GM12878 (cell line): ENCODE measurements at regions not wholly inside any gene's neighbourhood (a gene's known extent, or its start where the extent isn't known, plus 50 kb on each side); places are given as distances from the start of the nearest gene placed in this dataset.

Experiments
- ATF3 ChIP-seq: IDR thresholded peaks from 2 replicates; pipeline ENCODE4 v1.6.1; 2011; ENCODE audit warnings: low read depth, mild to moderate bottlenecking, low read length, moderate library complexity, borderline replicate concordance; ENCODE audit errors: extremely low read depth
- HCFC1 ChIP-seq: fragments of 150-350 bp; IDR thresholded peaks from 2 replicates; pipeline ENCODE4 v1.6.1; 2014; ENCODE audit warnings: low read length
- MYC ChIP-seq: IDR thresholded peaks from 2 replicates; pipeline ENCODE4 v1.6.1; 2011; ENCODE audit warnings: mild to moderate bottlenecking, low read length, moderate library complexity, inconsistent platforms; ENCODE audit not compliant: insufficient read depth, insufficient replicate concordance, insufficient read length, severe bottlenecking
- NRF1 ChIP-seq: conservative IDR thresholded peaks from 2 replicates; pipeline ENCODE4 v1.6.1; 2011; ENCODE audit warnings: mild to moderate bottlenecking, low read depth, low read length, improper control_type of control experiment
- POLR2A ChIP-seq: IDR thresholded peaks from 2 replicates; pipeline ENCODE4 v1.6.1; 2011; ENCODE audit warnings: low read depth, mild to moderate bottlenecking, low read length
- POLR2AphosphoS5 ChIP-seq: IDR thresholded peaks from 2 replicates; pipeline ENCODE4 v1.6.1; 2011; ENCODE audit warnings: mild to moderate bottlenecking, low read length, inconsistent platforms
- RFX5 ChIP-seq: IDR thresholded peaks from 2 replicates; pipeline ENCODE4 v1.6.1; 2011; ENCODE audit warnings: low read depth, low read length, improper control_type of control experiment
- SPI1 ChIP-seq: IDR thresholded peaks from 2 replicates; pipeline ENCODE4 v1.6.1; 2011; ENCODE audit warnings: low read depth, mild to moderate bottlenecking, low read length, moderate library complexity, borderline replicate concordance; ENCODE audit not compliant: insufficient read depth
- TAF1 ChIP-seq: IDR thresholded peaks from 2 replicates; pipeline ENCODE4 v1.6.1; 2011; ENCODE audit warnings: mild to moderate bottlenecking, low read depth, low read length, borderline replicate concordance
- ZNF24 ChIP-seq: fragments of 450-650 bp; IDR thresholded peaks from 2 replicates; pipeline ENCODE4 v1.6.1; 2017; ENCODE audit warnings: antibody characterized with exemption, mild to moderate bottlenecking

- TF ChIP-seq TAF1 (no peak), POLR2A (no peak), NRF1 (no peak), ATF3 (no peak), POLR2AphosphoS5 (no peak), MYC (no peak), ZNF24 (no peak), RFX5 (no peak), SPI1 (no peak), HCFC1 (no peak)
Measured at GRCh38 chr2:220708366-220708765, 863.7 kb downstream of the EPHA4 start.
